ENCODE measurements at regions not wholly inside any gene's neighbourhood (a gene's known extent, or its start where the extent isn't known, plus 50 kb on each side); places are given as distances from the start of the nearest gene placed in this dataset.

GRCh38 chr6:74757813-74758212 is 448.0 kb downstream of the COL12A1 start:
- TF ChIP-seq POLR2A (IDR thresholded peaks at IDR 0.05; ENCODE audit: low read length) (no peak), GATA1 (IDR thresholded peaks at IDR 0.05; ENCODE audit: low read depth, low read length) (no peak)

Measured in erythroblast (primary cell).